WERI-Rb-1 (cell line): ENCODE measurements at regions not wholly inside any gene's neighbourhood (a gene's known extent, or its start where the extent isn't known, plus 50 kb on each side); places are given as distances from the start of the nearest gene placed in this dataset.

Experiments used
- DNase-seq: peaks from one replicate; pipeline ENCODE4 v3.0.0-alpha.2; 2020
- H3K27ac ChIP-seq: fragments of 250-450 bp; sonication (Bioruptor Pico); 2 replicates; pipeline ENCODE4 v1.5.1; 2020; ENCODE audit warnings: mild to moderate bottlenecking, moderate library complexity
- H3K27me3 ChIP-seq: fragments of 250-450 bp; sonication (Bioruptor Pico); 2 replicates; pipeline ENCODE4 v1.5.1; 2021; ENCODE audit warnings: mild to moderate bottlenecking, low read depth, moderate library complexity; ENCODE audit not compliant: insufficient read depth, severe bottlenecking
- H3K36me3 ChIP-seq: fragments of 250-450 bp; sonication (Bioruptor Pico); 2 replicates; pipeline ENCODE4 v1.5.1; 2020; ENCODE audit warnings: mild to moderate bottlenecking, moderate library complexity
- H3K4me3 ChIP-seq: 2 replicates; pipeline ENCODE4 v1.5.1; 2011; ENCODE audit warnings: low read depth, mild to moderate bottlenecking, control low read depth, low read length
- H3K9me3 ChIP-seq: fragments of 250-450 bp; sonication (Bioruptor Pico); 2 replicates; pipeline ENCODE4 v1.5.1; 2021; ENCODE audit warnings: mild to moderate bottlenecking, moderate library complexity; ENCODE audit not compliant: severe bottlenecking
- CTCF ChIP-seq: IDR thresholded peaks from 2 replicates; pipeline ENCODE4 v1.5.1; 2011; ENCODE audit warnings: low read depth, mild to moderate bottlenecking, control low read depth, inconsistent platforms, low read length

GRCh38 chr4:81838586-81838985, 366.9 kb upstream of the RASGEF1B start:
- no peak for DNase-seq
- no peak overlapping the region for H3K4me3 ChIP-seq
- no peaks in the 10 kb centered on the region for H3K9me3 ChIP-seq
- H3K27me3 ChIP-seq = no peaks in the 10 kb centered on the region
- no peaks in the 10 kb centered on the region for H3K36me3 ChIP-seq
- TF ChIP-seq CTCF = no peak
- H3K27ac ChIP-seq = no peak overlapping the region

GRCh38 chr4:81836716-81837115, 365.0 kb upstream of the RASGEF1B start:
- TF ChIP-seq CTCF = no peak
- Histone ChIP-seq H3K36me3 (no peaks in the 10 kb centered on the region), H3K27me3 (no peaks in the 10 kb centered on the region), H3K9me3 (no peaks in the 10 kb centered on the region), H3K4me3 (no peak overlapping the region), H3K27ac (no peak overlapping the region)
- no peak for DNase-seq

GRCh38 chr4:81833576-81833975, 361.9 kb upstream of the RASGEF1B start:
- no peaks in the 10 kb centered on the region for H3K36me3 ChIP-seq
- H3K27me3 ChIP-seq = no peaks in the 10 kb centered on the region
- DNase-seq = no peak
- no peak overlapping the region for H3K4me3 ChIP-seq
- TF ChIP-seq CTCF = no peak
- no peak overlapping the region for H3K27ac ChIP-seq
- no peaks in the 10 kb centered on the region for H3K9me3 ChIP-seq

GRCh38 chr4:81828991-81829390, 357.3 kb upstream of the RASGEF1B start:
- H3K27ac ChIP-seq = no peak overlapping the region
- H3K4me3 ChIP-seq = no peak overlapping the region
- no peak for DNase-seq
- TF ChIP-seq CTCF = no peak
- no peaks in the 10 kb centered on the region for H3K9me3 ChIP-seq
- no peaks in the 10 kb centered on the region for H3K36me3 ChIP-seq
- no peaks in the 10 kb centered on the region for H3K27me3 ChIP-seq

- Histone ChIP-seq H3K27me3 (no peaks in the 10 kb centered on the region), H3K36me3 (no peaks in the 10 kb centered on the region), H3K4me3 (no peak overlapping the region), H3K27ac (no peak overlapping the region), H3K9me3 (no peaks in the 10 kb centered on the region)
- DNase-seq = no peak
- no peak for TF ChIP-seq CTCF
Measured at GRCh38 chr4:81827577-81828202, 356.0 kb upstream of the RASGEF1B start.

- no peak for TF ChIP-seq CTCF
- no peak for DNase-seq
- Histone ChIP-seq H3K27me3 (no peaks in the 10 kb centered on the region), H3K9me3 (no peaks in the 10 kb centered on the region), H3K4me3 (no peak overlapping the region), H3K36me3 (no peaks in the 10 kb centered on the region), H3K27ac (no peak overlapping the region)
Measured at GRCh38 chr4:81826817-81827424, 355.2 kb upstream of the RASGEF1B start.
